ENCODE measurements at regions not wholly inside any gene's neighbourhood (a gene's known extent, or its start where the extent isn't known, plus 50 kb on each side); places are given as distances from the start of the nearest gene placed in this dataset.

GRCh38 chr3:103829723-103830326, 1395.0 kb downstream of the ZPLD1 start:
- H3K4me3 ChIP-seq (ENCODE audit: low read depth in 1 of 2, low read length in 2 of 2): no peak overlapping the region
- H4K20me1 ChIP-seq (ENCODE audit: insufficient read depth, low read length): no peaks in the 10 kb centered on the region
- H3K27me3 ChIP-seq (ENCODE audit: insufficient read depth, low read length, poor library complexity): no peaks in the 10 kb centered on the region
- no peak overlapping the region for H3K9ac ChIP-seq (ENCODE audit: low read depth, low read length)
- TF ChIP-seq EZH2 (IDR thresholded peaks at IDR 0.05; ENCODE audit: borderline replicate concordance, low read depth, low read length, severe bottlenecking) (no peak), CTCF (IDR thresholded peaks at IDR 0.05; ENCODE audit: borderline replicate concordance, extremely low read depth, low read length, poor library complexity, severe bottlenecking) (no peak)
- H3K27ac ChIP-seq (ENCODE audit: low read length): no peak overlapping the region
- H2AFZ ChIP-seq (ENCODE audit: low read depth, low read length): no peak overlapping the region
- H3K9me3 ChIP-seq (ENCODE audit: insufficient read depth, low read length, severe bottlenecking): no peaks in the 10 kb centered on the region
- H3K79me2 ChIP-seq (ENCODE audit: insufficient read depth, low read length): no peaks in the 10 kb centered on the region
- ATAC-seq (ENCODE audit: insufficient read depth, low read depth) (no peak), DNase-seq (no peak)
- H3K36me3 ChIP-seq (ENCODE audit: insufficient read depth, low read length): no peaks in the 10 kb centered on the region
- no peaks in the 10 kb centered on the region for H3K4me1 ChIP-seq (ENCODE audit: insufficient read depth, low read length)
- no peak overlapping the region for H3K4me2 ChIP-seq (ENCODE audit: insufficient read depth, low read length)

- Histone ChIP-seq H3K4me2 (ENCODE audit: insufficient read depth, low read length) (no peak overlapping the region), H3K4me3 (ENCODE audit: low read depth in 1 of 2, low read length in 2 of 2) (no peak overlapping the region), H3K27ac (ENCODE audit: low read length) (no peak overlapping the region), H3K27me3 (ENCODE audit: insufficient read depth, low read length, poor library complexity) (no peaks in the 10 kb centered on the region), H4K20me1 (ENCODE audit: insufficient read depth, low read length) (no peaks in the 10 kb centered on the region), H2AFZ (ENCODE audit: low read depth, low read length) (no peak overlapping the region), H3K79me2 (ENCODE audit: insufficient read depth, low read length) (no peaks in the 10 kb centered on the region), H3K9me3 (ENCODE audit: insufficient read depth, low read length, severe bottlenecking) (no peaks in the 10 kb centered on the region), H3K4me1 (ENCODE audit: insufficient read depth, low read length) (no peaks in the 10 kb centered on the region), H3K9ac (ENCODE audit: low read depth, low read length) (no peak overlapping the region), H3K36me3 (ENCODE audit: insufficient read depth, low read length) (no peaks in the 10 kb centered on the region)
- no peak for ATAC-seq (ENCODE audit: insufficient read depth, low read depth)
- TF ChIP-seq EZH2 (IDR thresholded peaks at IDR 0.05; ENCODE audit: borderline replicate concordance, low read depth, low read length, severe bottlenecking) (no peak), CTCF (IDR thresholded peaks at IDR 0.05; ENCODE audit: borderline replicate concordance, extremely low read depth, low read length, poor library complexity, severe bottlenecking) (no peak)
- DNase-seq: no peak
Measured at GRCh38 chr3:103847081-103848062, 1412.6 kb downstream of the ZPLD1 start.

- no peak for ATAC-seq (ENCODE audit: insufficient read depth, low read depth)
- Histone ChIP-seq H3K9ac (ENCODE audit: low read depth, low read length) (no peak overlapping the region), H3K4me3 (ENCODE audit: low read depth in 1 of 2, low read length in 2 of 2) (no peak overlapping the region), H2AFZ (ENCODE audit: low read depth, low read length) (no peak overlapping the region), H3K79me2 (ENCODE audit: insufficient read depth, low read length) (no peaks in the 10 kb centered on the region), H4K20me1 (ENCODE audit: insufficient read depth, low read length) (no peaks in the 10 kb centered on the region), H3K4me1 (ENCODE audit: insufficient read depth, low read length) (no peaks in the 10 kb centered on the region), H3K27ac (ENCODE audit: low read length) (no peak overlapping the region), H3K4me2 (ENCODE audit: insufficient read depth, low read length) (no peak overlapping the region), H3K27me3 (ENCODE audit: insufficient read depth, low read length, poor library complexity) (no peaks in the 10 kb centered on the region), H3K36me3 (ENCODE audit: insufficient read depth, low read length) (no peaks in the 10 kb centered on the region), H3K9me3 (ENCODE audit: insufficient read depth, low read length, severe bottlenecking) (no peaks in the 10 kb centered on the region)
- TF ChIP-seq EZH2 (IDR thresholded peaks at IDR 0.05; ENCODE audit: borderline replicate concordance, low read depth, low read length, severe bottlenecking) (no peak), CTCF (IDR thresholded peaks at IDR 0.05; ENCODE audit: borderline replicate concordance, extremely low read depth, low read length, poor library complexity, severe bottlenecking) (no peak)
- DNase-seq: no peak
Measured at GRCh38 chr3:103851793-103852192, 1417.0 kb downstream of the ZPLD1 start.
